Kidney (tissue), 13 donors: ENCODE measurements at regions not wholly inside any gene's neighbourhood (a gene's known extent, or its start where the extent isn't known, plus 50 kb on each side); places are given as distances from the start of the nearest gene placed in this dataset.

Experiments used
- DNase-seq, 5 donors: peaks; one replicate each; pipeline ENCODE4 v3.0.0-alpha.2; 2013 to 2020
- FAIRE-seq: peaks from 2 replicates; lab custom pipeline; 2012; peaks lifted over from hg19 to GRCh38; lab: Jason Lieb, UNC
- H3K27ac ChIP-seq, 2 donors: one replicate each; pipeline ENCODE4 v1.7.0; 2013; ENCODE audit warnings: low read depth in 2 of 2, low read length in 2 of 2, inconsistent platforms in 1 of 2
- H3K27me3 ChIP-seq: one replicate; pipeline ENCODE4 v1.7.1; 2013; ENCODE audit warnings: low read length, inconsistent platforms; ENCODE audit not compliant: control insufficient read depth, insufficient read depth
- H3K36me3 ChIP-seq, 3 donors: one replicate each; pipeline versions ENCODE4 v1.7.0 to v1.7.1; 2013; ENCODE audit warnings: low read length in 3 of 3, control low read depth in 1 of 3, inconsistent platforms in 1 of 3; ENCODE audit not compliant: insufficient read depth in 3 of 3, control insufficient read depth in 2 of 3
- H3K4me1 ChIP-seq, 3 donors: one replicate each; pipeline versions ENCODE4 v1.7.0 to v1.7.1; 2013; ENCODE audit warnings: low read length in 3 of 3, inconsistent platforms in 1 of 3, low read depth in 1 of 3; ENCODE audit not compliant: control insufficient read depth in 2 of 3, insufficient read depth in 2 of 3
- H3K4me3 ChIP-seq, 3 donors: one replicate each; pipeline versions ENCODE4 v1.7.0 to v1.8.1; 2013; ENCODE audit warnings: low read length in 3 of 3, control low read depth in 1 of 3, inconsistent platforms in 1 of 3
- H3K9ac ChIP-seq, 3 donors: one replicate each; pipeline versions ENCODE4 v1.7.0 to v1.7.1; 2013; ENCODE audit warnings: low read length in 3 of 3, control low read depth in 1 of 3, inconsistent platforms in 1 of 3
- H3K9me3 ChIP-seq, 3 donors: one replicate each; pipeline versions ENCODE4 v1.7.0 to v1.7.1; 2013; ENCODE audit warnings: low read length in 3 of 3, control low read depth in 1 of 3, inconsistent platforms in 1 of 3; ENCODE audit not compliant: control insufficient read depth in 2 of 3, insufficient read depth in 1 of 3
- CTCF ChIP-seq: IDR thresholded peaks from 3 replicates; pipeline ENCODE4 v1.5.1; 2012; ENCODE audit warnings: mild to moderate bottlenecking, moderate library complexity, borderline replicate concordance; ENCODE audit not compliant: insufficient read depth; ENCODE audit errors: extremely low read depth
- intact Hi-C: fragments of 100-400 bp; cut with DNase I; formaldehyde crosslinking; loops from one replicate; pipeline ENCODE4 v1.11.1; 2022
- donor health status: control.
- donor health status: control.
- donor health status: control.
- donor health status: control.
- donor health status: control.
- donor health status: DM: yes; HTN: yes; CAD: no.
- donor health status: Normal renal cell carcinoma (clear cell type).

GRCh38 chr12:78579846-78580245, 284.7 kb upstream of the SYT1 start:
- peak in 2 of 5 donors; percentile 67 to 72 for DNase-seq
- FAIRE-seq = no peak
- intact Hi-C loops = no loop called here

GRCh38 chr12:78580296-78580695, 284.3 kb upstream of the SYT1 start:
- Histone ChIP-seq H3K9me3 (no peaks in the 10 kb centered on the region), H3K4me1 (no peaks in the 10 kb centered on the region), H3K9ac (no peak overlapping the region), H3K4me3 (no peak overlapping the region), H3K27me3 (no peaks in the 10 kb centered on the region), H3K27ac (no peak overlapping the region), H3K36me3 (no peaks in the 10 kb centered on the region)
- intact Hi-C loops = no loop called here
- no peak for TF ChIP-seq CTCF
- FAIRE-seq (no peak), DNase-seq (peak in 2 of 5 donors; percentile 34 to 50)

More at GRCh38 chr12:78579846-78580245, 284.7 kb upstream of the SYT1 start:
- no peak for TF ChIP-seq CTCF
- no peak overlapping the region for H3K27ac ChIP-seq
- H3K9ac ChIP-seq = no peak overlapping the region
- no peaks in the 10 kb centered on the region for H3K36me3 ChIP-seq
- no peaks in the 10 kb centered on the region for H3K27me3 ChIP-seq
- no peaks in the 10 kb centered on the region for H3K9me3 ChIP-seq
- no peaks in the 10 kb centered on the region for H3K4me1 ChIP-seq
- H3K4me3 ChIP-seq = no peak overlapping the region

DNA sequence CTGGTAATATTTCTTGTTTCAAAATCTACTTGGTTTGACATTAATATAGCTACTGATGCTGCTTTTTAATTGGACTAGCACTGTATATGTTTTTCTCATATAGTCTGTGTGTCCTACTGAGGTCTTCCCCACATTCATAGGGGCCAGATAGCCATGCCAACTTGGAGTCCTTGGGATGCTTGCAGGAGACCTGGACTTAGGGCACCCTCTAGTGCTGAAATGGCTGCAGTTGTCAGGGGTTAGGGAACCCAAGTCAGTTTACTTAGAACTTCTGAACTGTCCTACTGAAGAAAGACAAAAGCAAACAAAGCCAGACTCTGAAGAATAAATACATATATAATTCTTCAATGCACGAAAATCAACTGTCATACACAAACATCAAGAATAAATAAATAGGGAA, 279.9 kb upstream of the SYT1 start:
- H3K4me1 ChIP-seq = no peaks in the 10 kb centered on the region
- no peaks in the 10 kb centered on the region for H3K27me3 ChIP-seq
- H3K4me3 ChIP-seq = no peak overlapping the region
- no peaks in the 10 kb centered on the region for H3K36me3 ChIP-seq
- peak; percentile 47 for TF ChIP-seq CTCF
- no peak overlapping the region for H3K27ac ChIP-seq
- FAIRE-seq (no peak), DNase-seq (no peak)
- no peak overlapping the region for H3K9ac ChIP-seq
- peaks cover 0 to 6% (median 0%) of the 10 kb centered on the region in 3 donors for H3K9me3 ChIP-seq
- intact Hi-C loops = no loop called here

DNA sequence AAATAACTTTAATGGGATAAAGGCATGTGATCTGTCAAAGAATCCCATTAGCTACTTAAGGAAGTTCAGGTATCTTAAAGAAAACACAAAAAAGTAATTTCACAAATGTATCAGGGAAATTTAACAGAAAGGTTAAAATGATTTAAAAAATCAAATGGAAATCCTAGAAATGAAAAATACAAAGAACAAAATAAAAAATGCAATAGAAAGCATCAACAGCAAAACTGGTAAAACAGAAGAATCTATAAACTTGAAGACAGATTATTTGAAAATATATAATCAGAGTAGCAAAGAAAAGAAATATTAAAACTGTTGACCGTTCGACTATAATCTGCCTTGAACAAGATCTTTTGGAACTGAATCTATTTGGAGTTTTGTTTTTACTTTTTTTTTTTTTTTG, 279.4 kb upstream of the SYT1 start:
- no peak overlapping the region for H3K4me3 ChIP-seq
- H3K36me3 ChIP-seq = no peaks in the 10 kb centered on the region
- intact Hi-C loops = no loop called here
- H3K9ac ChIP-seq = no peak overlapping the region
- no peak for DNase-seq
- FAIRE-seq = no peak
- H3K27ac ChIP-seq = no peak overlapping the region
- no peaks in the 10 kb centered on the region for H3K4me1 ChIP-seq
- H3K9me3 ChIP-seq = peaks cover 0 to 6% (median 0%) of the 10 kb centered on the region in 3 donors
- no peaks in the 10 kb centered on the region for H3K27me3 ChIP-seq
- TF ChIP-seq CTCF = no peak
